SH-SY5Y (cell line): ENCODE measurements at regions not wholly inside any gene's neighbourhood (a gene's known extent, or its start where the extent isn't known, plus 50 kb on each side); places are given as distances from the start of the nearest gene placed in this dataset.

Experiments
- GATA2 ChIP-seq: IDR thresholded peaks from 2 replicates; pipeline ENCODE4 v1.6.1; 2011; ENCODE audit warnings: mild to moderate bottlenecking, low read depth, low read length
- GATA3 ChIP-seq: IDR thresholded peaks from 2 replicates; pipeline ENCODE4 v1.6.1; 2011; ENCODE audit warnings: low read depth, mild to moderate bottlenecking, low read length, moderate library complexity

- TF ChIP-seq GATA2 = no peak
- TF ChIP-seq GATA3 = no peak
Measured at GRCh38 chr15:36458411-36458810, 121.0 kb upstream of the CDIN1 start.
